ENCODE measurements at regions not wholly inside any gene's neighbourhood (a gene's known extent, or its start where the extent isn't known, plus 50 kb on each side); places are given as distances from the start of the nearest gene placed in this dataset.

DNA sequence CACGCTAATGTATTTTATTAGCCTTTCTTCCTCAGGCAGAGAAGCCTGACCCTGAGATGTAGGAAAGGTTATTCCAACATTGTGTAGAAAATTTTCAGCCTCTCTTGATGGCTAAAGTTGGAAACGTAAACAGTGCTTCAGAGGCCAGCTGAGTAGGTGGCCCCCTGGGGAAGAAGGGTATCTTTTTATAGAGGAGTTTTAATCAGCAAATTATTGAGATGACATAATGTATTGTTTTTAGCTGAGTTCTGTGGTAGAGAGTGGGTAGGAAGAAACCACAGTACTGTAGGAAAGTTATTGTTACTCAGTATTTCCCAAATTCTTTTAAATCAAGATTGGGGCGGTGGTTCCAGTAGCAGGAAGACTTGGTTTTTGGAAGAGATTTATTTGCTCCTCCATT is 268.8 kb downstream of the DLEU7 start:
- TF ChIP-seq, protein P1, sequence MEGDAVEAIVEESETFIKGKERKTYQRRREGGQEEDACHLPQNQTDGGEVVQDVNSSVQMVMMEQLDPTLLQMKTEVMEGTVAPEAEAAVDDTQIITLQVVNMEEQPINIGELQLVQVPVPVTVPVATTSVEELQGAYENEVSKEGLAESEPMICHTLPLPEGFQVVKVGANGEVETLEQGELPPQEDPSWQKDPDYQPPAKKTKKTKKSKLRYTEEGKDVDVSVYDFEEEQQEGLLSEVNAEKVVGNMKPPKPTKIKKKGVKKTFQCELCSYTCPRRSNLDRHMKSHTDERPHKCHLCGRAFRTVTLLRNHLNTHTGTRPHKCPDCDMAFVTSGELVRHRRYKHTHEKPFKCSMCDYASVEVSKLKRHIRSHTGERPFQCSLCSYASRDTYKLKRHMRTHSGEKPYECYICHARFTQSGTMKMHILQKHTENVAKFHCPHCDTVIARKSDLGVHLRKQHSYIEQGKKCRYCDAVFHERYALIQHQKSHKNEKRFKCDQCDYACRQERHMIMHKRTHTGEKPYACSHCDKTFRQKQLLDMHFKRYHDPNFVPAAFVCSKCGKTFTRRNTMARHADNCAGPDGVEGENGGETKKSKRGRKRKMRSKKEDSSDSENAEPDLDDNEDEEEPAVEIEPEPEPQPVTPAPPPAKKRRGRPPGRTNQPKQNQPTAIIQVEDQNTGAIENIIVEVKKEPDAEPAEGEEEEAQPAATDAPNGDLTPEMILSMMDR (IDR thresholded peaks at IDR 0.05) = no peak
- TF ChIP-seq POLR2A (IDR thresholded peaks at IDR 0.05) = no peak

Data from lower leg skin (tissue), 3 donors.